ENCODE measurements at regions not wholly inside any gene's neighbourhood (a gene's known extent, or its start where the extent isn't known, plus 50 kb on each side); places are given as distances from the start of the nearest gene placed in this dataset.
"Not testable (repeated sequence)": the region's sequence is repeated elsewhere in the genome, so short reads cannot be mapped to it uniquely, and the experiment has no call there.

- no peak for TF ChIP-seq GATA1 (IDR thresholded peaks at IDR 0.05; ENCODE audit: low read depth, low read length)
- no peak for TF ChIP-seq POLR2A (IDR thresholded peaks at IDR 0.05; ENCODE audit: low read length)
- DNase-seq, result no peak
These were observed 52.1 kb downstream of the ARHGEF18 start for GRCh38 chr19:7400815-7401214.

DNA sequence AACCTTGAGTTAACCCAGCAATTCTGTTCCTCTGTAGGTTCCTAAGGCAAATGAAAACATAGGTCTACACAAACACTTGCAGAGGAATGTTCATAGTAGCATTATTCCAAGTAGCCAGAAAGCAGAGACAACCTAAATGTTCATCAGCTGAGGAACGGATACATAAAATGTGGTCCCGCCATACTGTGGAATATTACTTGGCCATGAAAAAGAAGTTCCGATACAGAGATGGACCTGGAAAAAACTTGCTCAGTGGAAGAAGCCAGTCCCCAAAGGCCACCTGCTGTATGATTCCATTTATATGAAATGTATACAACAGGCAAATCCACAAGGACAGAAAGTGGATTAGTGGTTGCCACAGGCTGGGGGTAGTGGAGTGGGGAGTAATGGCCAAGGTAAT, 53.0 kb downstream of the ARHGEF18 start:
- TF ChIP-seq POLR2A (IDR thresholded peaks at IDR 0.05; ENCODE audit: low read length) (no peak), GATA1 (IDR thresholded peaks at IDR 0.05; ENCODE audit: low read depth, low read length) (no peak)
- DNase-seq, result no peak

DNA sequence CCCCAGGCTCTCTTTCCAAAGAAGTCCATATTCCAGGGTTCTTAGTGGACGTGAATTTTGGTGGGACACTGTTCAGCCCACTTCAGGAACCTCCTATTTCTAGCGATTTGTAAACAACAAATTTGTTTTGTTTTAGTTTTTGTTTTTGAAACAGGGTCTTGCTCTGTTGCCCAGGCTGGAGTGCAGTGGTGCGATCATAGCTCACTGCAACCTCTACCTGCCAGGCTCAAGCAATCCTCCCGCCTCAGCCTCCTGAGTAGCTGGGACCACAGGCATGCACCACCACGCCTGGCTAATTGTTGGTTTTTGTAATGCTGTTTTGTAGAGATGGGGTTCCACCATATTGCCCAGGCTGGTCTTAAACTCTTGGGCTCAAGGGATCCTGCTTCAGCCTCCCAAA, 56.7 kb downstream of the ARHGEF18 start:
- not testable (repeated sequence) for DNase-seq

GRCh38 chr19:7408251-7408650, 59.5 kb downstream of the ARHGEF18 start:
- DNase-seq, result no peak
- TF ChIP-seq POLR2A (IDR thresholded peaks at IDR 0.05; ENCODE audit: low read length) (no peak), GATA1 (IDR thresholded peaks at IDR 0.05; ENCODE audit: low read depth, low read length) (no peak)

DNA sequence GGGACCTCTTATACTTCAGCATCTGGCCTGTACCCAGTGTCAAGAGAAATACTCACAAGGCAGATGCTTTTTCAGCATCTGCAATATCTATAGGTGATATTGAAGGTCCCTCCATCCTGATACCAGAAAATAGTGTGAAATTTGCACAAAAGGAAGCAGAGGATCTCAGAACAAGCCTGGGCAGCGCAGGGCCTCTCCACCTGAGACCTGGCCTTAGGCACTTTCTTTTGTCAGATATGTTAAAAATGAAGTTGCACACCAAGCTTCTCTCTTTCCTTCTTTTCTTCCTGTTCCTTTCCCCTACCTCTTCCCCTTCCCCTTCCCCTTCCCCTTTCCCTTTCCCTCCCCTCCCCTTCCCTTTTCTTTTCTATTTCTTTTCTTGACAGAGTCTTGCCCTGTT, 62.2 kb downstream of the ARHGEF18 start:
- no peak for TF ChIP-seq GATA1 (IDR thresholded peaks at IDR 0.05; ENCODE audit: low read depth, low read length)
- no peak for TF ChIP-seq POLR2A (IDR thresholded peaks at IDR 0.05; ENCODE audit: low read length)
- DNase-seq, result no peak

- TF ChIP-seq GATA1 (IDR thresholded peaks at IDR 0.05; ENCODE audit: low read depth, low read length) (no peak), POLR2A (IDR thresholded peaks at IDR 0.05; ENCODE audit: low read length) (no peak)
- no peak for DNase-seq
These were observed 64.9 kb downstream of the ARHGEF18 start for GRCh38 chr19:7413629-7414028.

- TF ChIP-seq POLR2A (IDR thresholded peaks at IDR 0.05; ENCODE audit: low read length) (no peak), GATA1 (IDR thresholded peaks at IDR 0.05; ENCODE audit: low read depth, low read length) (no peak)
- DNase-seq, result no peak
These were observed 66.6 kb downstream of the ARHGEF18 start for GRCh38 chr19:7415163-7415856.

GRCh38 chr19:7415857-7416371, 67.2 kb downstream of the ARHGEF18 start:
- TF ChIP-seq POLR2A (IDR thresholded peaks at IDR 0.05; ENCODE audit: low read length), result no peak
- TF ChIP-seq GATA1 (IDR thresholded peaks at IDR 0.05; ENCODE audit: low read depth, low read length), result no peak
- no peak for DNase-seq

DNA sequence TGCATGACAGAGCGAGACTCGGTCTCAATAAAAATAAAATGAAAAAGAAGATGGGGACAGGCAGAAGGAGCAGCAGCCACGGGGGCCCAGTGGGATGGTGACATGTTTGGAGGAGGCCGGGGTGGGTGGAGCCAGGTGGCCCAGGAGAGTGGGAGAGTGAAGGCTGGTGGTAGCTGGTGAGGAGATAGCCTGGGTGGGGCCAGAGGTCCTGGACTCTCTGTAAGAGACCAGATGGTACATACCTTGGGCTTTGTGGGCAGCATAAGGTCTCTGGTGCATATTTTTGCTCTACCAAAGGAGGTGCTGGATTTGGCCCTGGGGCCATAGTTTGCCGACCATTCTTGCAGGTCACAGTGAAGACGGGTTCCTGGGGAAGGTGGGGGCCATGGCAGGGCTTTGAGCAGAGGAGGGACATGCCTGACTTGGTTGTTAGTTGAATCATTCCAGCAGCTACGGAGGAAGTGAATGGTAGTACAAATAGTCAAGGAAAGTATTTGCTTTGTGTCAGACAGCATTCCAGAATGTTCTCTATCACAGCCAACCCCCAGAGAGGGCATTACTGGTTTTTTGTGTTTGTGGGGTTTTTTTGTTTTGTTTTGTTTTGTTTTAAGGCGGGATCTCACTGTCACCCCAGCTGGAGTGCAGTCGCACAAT, 69.1 kb downstream of the ARHGEF18 start:
- TF ChIP-seq POLR2A (IDR thresholded peaks at IDR 0.05; ENCODE audit: low read length) (no peak), GATA1 (IDR thresholded peaks at IDR 0.05; ENCODE audit: low read depth, low read length) (no peak)
- DNase-seq, result no peak

DNA sequence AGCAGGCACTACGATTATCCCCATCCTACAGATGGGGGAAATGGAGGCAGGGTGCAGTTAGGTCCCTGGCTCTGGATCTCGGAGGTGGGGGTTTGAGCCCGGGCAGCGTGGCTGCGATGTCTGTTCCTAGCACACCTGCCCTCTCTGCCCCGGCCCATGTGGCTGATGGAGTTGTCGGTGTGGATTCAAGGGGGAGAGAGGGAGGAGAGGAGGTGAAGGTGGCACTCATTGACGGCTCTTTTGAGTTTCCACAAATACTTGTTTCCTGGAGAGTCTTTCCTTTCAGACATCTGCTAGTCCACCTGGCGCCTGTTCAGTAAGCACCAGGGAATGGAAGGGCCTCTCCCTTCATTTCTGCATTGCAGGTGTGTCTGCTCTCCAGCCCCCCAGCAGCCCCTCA, 69.9 kb downstream of the ARHGEF18 start:
- no peak for TF ChIP-seq GATA1 (IDR thresholded peaks at IDR 0.05; ENCODE audit: low read depth, low read length)
- TF ChIP-seq POLR2A (IDR thresholded peaks at IDR 0.05; ENCODE audit: low read length), result no peak
- DNase-seq, result no peak

DNA sequence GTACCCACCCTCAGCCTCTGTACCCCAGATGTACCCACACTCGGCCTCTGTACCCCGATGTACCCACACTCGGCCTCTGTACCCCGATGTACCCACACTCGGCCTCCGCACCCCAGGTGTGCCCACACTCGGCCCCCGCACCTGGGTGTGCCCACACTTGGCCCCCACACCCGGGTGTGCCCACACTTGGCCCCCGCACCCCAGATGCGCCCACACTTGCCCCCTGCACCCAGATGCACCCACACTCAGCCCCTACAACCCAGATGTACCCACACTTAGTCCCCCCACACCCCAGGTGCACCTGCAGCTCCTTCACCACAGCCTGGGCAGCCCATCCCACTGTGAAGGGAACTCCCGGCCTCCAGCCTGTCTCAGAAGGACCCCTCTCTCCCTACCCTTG, 69.7 kb downstream of the PEX11G start:
- no peak for DNase-seq
- no peak for TF ChIP-seq GATA1 (IDR thresholded peaks at IDR 0.05; ENCODE audit: low read depth, low read length)
- TF ChIP-seq POLR2A (IDR thresholded peaks at IDR 0.05; ENCODE audit: low read length), result no peak

DNA sequence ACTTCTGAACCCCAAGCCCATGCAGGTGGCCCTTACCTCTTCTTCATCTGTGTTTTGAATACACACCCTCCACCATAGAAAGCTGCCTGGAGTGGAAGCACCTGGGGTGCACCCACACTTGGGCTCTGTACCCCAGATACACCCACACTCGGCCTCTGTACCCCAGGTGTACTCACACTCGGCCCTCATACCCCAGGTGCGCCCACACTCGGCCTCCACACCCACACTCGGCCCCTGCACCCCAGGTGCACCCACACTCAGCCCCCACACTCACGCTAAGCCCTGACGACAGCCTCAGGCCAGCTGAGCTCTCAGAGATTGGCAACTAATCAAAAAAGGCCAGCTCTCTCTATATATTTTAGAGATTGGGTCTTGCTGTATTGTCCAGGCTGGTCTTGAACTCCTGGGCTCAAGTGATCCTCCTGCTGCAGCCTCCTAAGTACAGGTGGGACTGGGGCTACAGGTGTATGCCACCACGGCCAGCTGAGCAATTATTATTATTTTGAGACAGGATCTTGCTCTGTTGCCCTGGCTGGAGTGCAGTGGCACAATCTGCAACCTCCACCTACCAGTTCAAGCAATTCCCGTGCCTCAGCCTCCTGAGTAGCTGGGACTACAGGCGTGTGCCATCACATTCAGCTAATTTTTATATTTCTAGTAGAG, 68.9 kb downstream of the PEX11G start:
- DNase-seq, result no peak
- TF ChIP-seq POLR2A (IDR thresholded peaks at IDR 0.05; ENCODE audit: low read length), result no peak
- no peak for TF ChIP-seq GATA1 (IDR thresholded peaks at IDR 0.05; ENCODE audit: low read depth, low read length)

GRCh38 chr19:7421941-7422744, 66.7 kb downstream of the PEX11G start:
- DNase-seq, result peak in 1 of 2 experiments; percentile 9
- TF ChIP-seq POLR2A (IDR thresholded peaks at IDR 0.05; ENCODE audit: low read length), result no peak
- no peak for TF ChIP-seq GATA1 (IDR thresholded peaks at IDR 0.05; ENCODE audit: low read depth, low read length)

All from erythroblast (primary cell).